HG03039 (cell line): ENCODE measurements at regions not wholly inside any gene's neighbourhood (a gene's known extent, or its start where the extent isn't known, plus 50 kb on each side); places are given as distances from the start of the nearest gene placed in this dataset.
"Not testable (repeated sequence)": the region's sequence is repeated elsewhere in the genome, so short reads cannot be mapped to it uniquely, and the experiment has no call there.

Experiments
- ATAC-seq: cut with Tn5 transposase; IDR thresholded peaks from one replicate; pipeline ENCODE4 v1.9.1; 2021; ENCODE audit warnings: mild to moderate bottlenecking, moderate library complexity; ENCODE audit not compliant: unreplicated experiment

- ATAC-seq: no peak
Observed at GRCh38 chr1:221548942-221549341, 192.9 kb downstream of the DUSP10 start.

DNA sequence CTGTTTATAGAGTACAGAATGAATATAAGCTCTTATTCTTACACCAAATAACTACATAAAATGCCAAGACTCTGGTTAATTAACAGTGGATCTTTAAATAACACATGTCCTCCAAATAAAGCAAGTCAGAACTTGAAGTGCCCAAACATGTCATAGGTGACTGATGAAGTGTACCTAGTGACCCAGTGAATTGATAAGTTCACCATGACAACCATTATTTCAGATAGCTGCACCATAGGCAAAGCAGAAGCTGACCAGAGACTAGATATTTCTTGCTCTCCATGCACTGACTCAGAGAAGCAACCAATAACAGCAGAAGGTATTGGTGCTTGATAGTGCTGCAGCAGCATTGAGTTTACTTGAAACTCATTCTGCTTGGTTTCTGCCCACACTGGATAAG lies 192.1 kb downstream of the DUSP10 start:
- ATAC-seq: no peak

DNA sequence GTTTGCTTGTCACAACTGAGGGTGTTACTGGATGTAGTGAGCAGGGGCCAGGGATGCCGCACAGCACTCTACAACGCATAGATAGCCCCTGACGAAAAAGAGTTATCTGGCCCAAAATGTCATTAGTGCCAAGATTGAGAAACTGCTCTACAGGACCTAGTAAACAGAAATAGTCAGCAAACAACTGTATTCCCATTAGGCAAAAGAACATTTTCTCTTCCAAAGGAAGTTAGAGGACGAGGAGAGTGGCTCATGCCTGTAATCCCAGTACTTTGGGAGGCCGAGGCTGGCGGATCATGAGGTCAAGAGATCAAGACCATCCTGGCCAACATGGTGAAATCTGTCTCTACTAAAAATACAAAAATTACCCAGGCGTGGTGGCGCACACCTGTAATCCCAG lies 189.1 kb downstream of the DUSP10 start:
- not testable (repeated sequence) for ATAC-seq

DNA sequence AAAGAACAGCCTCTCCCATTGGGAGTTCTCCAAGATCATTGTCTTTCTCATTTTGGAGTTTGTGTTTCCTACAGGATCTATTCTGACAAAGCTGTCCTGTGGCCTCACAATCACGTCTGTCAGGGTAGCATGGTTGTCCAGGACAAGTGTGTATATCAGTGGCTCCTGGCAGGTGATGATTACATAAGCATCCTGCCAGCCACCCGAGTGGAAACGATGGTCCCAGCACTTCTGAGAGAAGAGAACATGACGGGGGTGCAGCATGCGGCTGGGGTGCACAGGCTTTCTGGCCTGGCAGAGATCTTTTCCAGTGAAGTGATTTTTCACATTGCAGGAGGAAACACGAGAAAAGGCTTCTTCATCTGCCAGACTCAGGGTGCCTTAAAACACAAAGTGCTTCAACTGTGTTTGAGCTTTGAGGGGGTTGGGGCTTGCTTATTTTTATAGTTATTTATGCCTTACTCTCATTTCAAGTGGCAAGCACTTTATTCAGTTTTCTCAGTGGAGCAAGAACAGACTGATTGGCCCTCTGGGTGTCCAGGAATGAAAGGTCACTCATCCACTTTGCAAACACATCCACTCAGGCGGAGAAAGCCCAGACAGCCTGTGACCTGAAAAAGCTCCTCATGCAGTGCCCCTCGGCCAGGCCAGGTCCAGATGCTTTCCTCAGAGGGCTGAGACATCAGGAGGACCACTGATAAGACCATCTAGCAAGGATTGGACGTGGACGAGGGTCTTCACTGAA lies 186.0 kb downstream of the DUSP10 start:
- ATAC-seq: no peak

GRCh38 chr1:221556435-221556834 lies 185.5 kb downstream of the DUSP10 start:
- no peak for ATAC-seq

- ATAC-seq: no peak
Observed at GRCh38 chr1:221557013-221557412, 184.9 kb downstream of the DUSP10 start.

DNA sequence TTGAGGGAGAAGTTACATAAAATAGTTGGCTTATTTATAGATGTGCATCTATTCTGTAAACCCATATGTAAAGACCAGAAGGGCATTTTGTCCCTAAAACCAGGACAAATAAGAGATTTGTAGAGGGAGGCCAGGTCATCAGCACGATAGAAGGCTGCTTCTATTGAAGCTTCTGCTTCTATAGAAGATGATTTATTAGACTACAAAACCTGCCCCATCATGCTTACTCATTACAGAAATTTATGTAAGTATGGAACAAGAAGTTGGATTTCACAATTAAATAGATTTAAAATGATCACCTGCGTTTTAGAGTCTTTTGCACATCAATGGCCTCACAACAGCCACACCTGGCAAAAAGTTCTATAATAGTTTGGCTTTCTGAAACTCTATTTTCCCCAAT lies 183.5 kb downstream of the DUSP10 start:
- no peak for ATAC-seq

GRCh38 chr1:221559911-221560310 lies 182.0 kb downstream of the DUSP10 start:
- ATAC-seq: no peak

GRCh38 chr1:221562542-221563475 lies 179.1 kb downstream of the DUSP10 start:
- no peak for ATAC-seq

- ATAC-seq: no peak
Observed at GRCh38 chr1:221563476-221563921, 178.4 kb downstream of the DUSP10 start.

- no peak for ATAC-seq
Observed at GRCh38 chr1:221564891-221565290, 177.0 kb downstream of the DUSP10 start.

GRCh38 chr1:221565711-221566110 lies 176.2 kb downstream of the DUSP10 start:
- no peak for ATAC-seq

- no peak for ATAC-seq
Observed at GRCh38 chr1:221567859-221568507, 173.9 kb downstream of the DUSP10 start.

DNA sequence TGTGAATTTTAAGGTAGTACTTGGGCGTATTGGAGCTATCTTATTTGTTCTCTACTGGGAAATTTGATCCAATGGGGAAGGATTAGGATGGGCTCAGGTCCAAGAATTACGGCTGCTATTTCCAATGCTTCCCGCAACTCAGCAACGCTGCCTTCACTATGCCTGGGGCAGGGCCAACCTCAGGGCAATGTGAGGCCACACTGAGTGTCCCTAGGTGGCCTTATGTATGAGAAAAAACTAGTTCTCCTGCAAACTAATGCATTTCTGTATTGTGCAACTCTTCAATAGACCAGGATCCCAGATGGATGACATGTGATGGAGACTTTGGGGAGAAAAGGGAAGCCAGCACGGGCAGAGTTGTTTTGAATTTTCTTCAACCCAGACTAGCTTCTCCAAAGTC lies 168.1 kb downstream of the DUSP10 start:
- no peak for ATAC-seq

- ATAC-seq: no peak
Observed at GRCh38 chr1:221574529-221574928, 167.4 kb downstream of the DUSP10 start.

DNA sequence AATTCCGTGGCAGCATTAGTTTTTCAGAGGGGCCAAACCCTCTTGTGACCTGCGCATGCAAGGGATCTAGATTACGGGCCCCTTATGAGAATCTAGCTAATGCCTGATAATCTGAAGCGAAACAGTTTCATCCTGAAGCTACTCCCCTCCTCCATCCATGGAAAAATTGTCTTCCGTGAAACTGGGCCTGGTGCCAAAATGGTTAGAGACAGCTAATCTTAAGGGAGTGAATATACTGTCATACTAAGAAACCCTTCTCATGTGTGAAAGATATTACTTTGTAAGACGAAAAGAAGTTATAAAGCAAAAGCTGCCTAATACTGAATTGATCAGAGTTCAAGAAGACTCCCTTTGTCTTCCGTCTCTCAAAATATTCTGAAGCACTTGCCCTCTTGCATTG lies 166.3 kb downstream of the DUSP10 start:
- no peak for ATAC-seq

GRCh38 chr1:221576268-221576667 lies 165.6 kb downstream of the DUSP10 start:
- ATAC-seq: no peak

GRCh38 chr1:221583465-221583864 lies 158.4 kb downstream of the DUSP10 start:
- no peak for ATAC-seq

GRCh38 chr1:221587013-221587412 lies 154.9 kb downstream of the DUSP10 start:
- ATAC-seq: not testable (repeated sequence)

- not testable (repeated sequence) for ATAC-seq
Observed at GRCh38 chr1:221591250-221591649, 150.6 kb downstream of the DUSP10 start.

DNA sequence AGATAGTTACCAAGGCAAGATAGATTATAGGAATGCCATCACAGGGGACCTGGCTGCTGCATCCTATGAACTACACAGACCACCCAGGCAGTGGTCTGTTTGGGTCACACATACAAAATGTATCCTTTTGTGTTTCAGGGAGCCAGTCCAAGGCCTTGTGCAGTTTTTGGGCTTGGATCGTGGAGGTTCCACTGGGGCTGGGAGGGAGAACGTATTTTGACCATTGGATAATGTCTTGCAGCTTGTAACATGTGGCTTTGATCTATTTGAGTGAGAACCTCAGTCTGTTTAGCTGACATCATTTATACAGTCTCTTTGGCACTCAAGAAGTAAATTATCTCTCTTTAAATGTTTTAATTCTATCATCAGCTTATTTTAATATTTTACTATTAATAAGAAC lies 147.3 kb downstream of the DUSP10 start:
- no peak for ATAC-seq
